Right kidney (tissue), 1 donor: ENCODE measurements at regions not wholly inside any gene's neighbourhood (a gene's known extent, or its start where the extent isn't known, plus 50 kb on each side); places are given as distances from the start of the nearest gene placed in this dataset.

Source experiments
- DNase-seq: peaks from one replicate; pipeline ENCODE4 v3.0.0-alpha.2; 2016

DNA sequence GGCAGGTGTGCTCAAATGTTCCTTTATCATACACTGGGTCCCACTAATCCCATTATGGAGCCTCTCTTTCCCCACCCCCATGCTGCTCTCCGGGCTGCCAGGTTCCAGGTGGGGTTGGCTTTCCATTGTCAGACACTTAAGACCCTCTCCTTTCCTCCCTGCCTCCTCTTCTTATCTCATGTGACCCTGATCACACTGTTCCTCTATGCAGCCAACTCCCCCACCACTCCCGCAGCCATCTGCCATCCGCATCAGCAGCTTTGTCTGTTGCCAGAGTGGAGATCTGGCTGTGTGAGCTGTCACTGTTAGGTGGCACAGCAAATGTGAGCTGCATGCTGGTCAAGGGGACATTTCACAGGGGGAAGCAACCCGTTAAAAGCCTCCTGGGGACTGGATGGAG, 391.4 kb downstream of the TNS3 start:
- DNase-seq: no peak

DNA sequence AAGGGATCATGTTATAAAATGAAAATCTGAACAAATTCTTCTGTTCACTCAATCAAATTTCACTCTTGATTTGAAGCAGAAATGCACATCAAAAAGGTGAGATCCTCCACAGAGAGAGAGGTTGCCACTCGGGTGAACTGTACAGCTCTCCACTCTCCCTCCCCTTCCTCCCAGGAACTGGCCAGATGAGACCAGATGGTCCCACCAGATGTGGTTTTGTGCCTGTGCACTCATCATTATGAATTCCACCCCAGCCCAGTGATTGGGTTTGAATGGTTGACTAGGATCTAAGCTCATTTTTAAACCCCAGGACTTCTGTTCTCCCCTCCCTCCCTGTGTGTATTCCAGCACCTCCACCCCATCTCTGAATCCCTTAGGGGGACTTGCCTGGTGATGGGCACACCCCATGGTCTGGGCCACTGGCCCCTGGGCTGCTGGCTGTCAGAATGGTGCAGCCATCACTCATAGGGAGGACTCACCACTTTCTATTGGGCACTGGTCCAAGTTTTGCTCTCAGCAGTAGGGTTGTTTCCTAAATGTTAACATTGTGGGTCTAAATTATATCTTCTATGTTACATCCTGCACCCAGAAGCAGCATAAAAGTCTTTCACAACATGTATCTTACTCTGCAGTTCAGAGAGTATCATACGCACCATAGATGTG, 393.1 kb downstream of the TNS3 start:
- DNase-seq: no peak

DNA sequence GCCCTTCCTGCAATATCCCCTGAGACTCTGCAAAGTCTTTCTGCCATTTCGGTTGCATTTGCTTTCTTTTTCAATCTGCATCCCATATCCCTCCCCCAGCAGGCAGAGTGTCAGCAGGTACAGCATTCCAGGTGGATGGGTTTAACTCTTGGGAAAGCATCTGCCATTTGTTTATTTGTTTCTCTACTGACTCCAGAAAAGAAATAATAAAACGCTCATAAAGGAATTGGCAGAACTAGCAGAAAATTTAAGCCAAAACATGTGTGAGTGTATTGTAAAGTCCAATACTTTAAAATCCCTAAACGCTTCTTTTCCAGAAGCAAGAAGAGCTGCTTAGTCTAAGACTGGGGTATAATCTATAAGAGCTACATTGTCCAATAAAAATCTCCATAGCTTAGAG, 393.8 kb downstream of the TNS3 start:
- no peak for DNase-seq

GRCh38 chr7:47186316-47186715, 395.6 kb downstream of the TNS3 start:
- no peak for DNase-seq

DNA sequence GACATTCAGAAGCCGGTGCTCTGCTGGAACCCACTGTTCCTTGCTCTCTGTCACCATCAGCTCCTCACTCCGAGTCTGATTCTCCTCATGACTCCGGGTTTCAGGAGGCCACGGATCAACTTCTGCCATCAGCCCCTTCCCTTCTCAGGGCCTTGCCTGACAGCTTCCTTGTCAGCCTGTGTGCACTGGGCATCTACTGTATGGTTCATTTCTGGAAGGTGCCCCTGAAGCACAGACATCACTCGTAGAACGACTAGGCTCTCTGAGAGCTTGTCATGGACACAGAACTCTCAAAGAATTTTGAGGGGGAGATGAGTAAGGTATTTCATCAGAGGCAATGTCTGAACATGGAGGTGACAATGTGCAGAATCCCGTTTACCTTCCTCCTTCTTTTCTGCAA, 396.1 kb downstream of the TNS3 start:
- no peak for DNase-seq

GRCh38 chr7:47185170-47185569, 396.7 kb downstream of the TNS3 start:
- DNase-seq: no peak

DNA sequence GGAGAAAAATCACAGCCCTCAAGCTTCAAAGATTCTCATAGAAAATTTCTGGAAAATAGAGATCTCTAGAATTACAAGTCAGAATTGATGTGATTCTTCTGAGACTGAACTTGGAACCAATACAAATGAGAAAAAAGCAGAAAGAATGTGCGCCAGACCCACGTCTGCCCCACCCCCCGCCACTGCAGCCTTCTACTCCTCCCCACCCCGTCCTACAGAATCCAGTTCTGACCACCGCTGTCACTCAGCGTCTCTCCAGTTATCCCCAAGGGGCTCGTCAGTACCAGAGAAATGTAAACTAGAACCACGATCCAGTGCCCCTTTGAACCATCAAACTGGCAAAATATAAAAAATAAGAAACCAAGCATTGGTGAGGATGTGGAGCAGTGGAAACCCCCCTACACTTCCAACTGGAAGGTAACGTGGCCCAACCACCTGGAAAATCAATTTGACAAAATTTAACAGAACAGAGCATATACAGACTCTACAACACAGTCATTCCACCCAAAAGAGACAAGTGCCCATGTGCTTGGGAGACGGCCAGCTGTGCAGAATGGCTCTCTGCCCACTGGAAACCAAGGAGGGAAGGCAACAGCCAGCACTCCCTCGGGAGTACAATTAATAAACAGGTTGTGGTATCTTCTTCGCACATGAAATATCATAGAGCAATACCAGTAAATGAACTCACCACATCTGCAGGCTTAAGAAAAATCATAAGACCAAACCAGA, 397.9 kb downstream of the TNS3 start:
- no peak for DNase-seq

DNA sequence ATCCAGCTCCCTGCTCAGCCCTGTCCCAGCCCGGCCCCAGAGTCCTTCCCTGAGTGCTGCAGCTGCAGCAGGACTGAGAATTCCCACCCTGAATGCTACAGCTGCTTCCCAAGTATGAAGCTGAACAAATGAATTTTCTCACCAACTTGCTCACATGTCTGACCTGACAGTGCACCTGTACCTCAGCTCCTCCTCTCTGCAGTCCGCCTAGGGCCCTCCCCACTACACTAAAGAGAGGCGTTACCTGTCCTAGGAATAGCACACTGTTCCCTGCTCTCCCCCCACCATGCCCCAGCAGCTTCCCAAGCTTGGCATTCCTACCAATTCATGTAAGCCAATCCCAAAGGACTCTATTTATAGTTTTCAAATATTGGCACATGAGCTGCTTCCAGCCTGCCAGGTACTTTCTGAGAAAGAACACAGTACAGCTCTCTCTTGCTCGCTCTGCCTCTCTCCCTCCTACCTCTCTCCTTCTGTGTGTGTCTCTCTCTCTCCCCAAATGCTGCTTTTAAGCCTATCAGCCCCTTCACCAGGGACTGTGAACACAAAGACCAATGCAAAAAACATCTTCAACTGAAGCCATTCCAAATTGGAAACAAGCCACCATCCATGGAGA, 400.1 kb downstream of the TNS3 start:
- no peak for DNase-seq

DNA sequence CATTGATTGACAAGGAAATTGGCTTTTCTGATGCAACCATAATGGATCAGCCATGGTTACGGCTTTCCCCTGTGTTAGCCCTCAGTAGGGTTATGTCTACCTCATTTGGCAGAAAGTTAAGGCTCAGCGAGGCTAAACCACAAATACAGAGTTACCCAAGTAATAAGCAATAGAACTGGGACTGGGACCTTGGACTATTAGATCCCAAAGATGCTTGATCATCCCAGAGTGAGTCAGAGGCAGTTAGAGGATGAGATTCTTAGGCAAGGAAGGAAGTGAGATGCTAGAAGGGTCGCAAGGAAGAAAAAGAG, 401.4 kb downstream of the TNS3 start:
- DNase-seq: no peak

GRCh38 chr7:47179812-47180515, 401.9 kb downstream of the TNS3 start:
- peak; percentile 54 for DNase-seq

GRCh38 chr7:47172602-47173539, 409.0 kb downstream of the TNS3 start:
- DNase-seq: peak; percentile 17

- no peak for DNase-seq
These were observed 411.4 kb downstream of the TNS3 start for GRCh38 chr7:47170516-47170915.

- DNase-seq: no peak
These were observed 427.1 kb downstream of the TNS3 start for GRCh38 chr7:47154791-47155190.

DNA sequence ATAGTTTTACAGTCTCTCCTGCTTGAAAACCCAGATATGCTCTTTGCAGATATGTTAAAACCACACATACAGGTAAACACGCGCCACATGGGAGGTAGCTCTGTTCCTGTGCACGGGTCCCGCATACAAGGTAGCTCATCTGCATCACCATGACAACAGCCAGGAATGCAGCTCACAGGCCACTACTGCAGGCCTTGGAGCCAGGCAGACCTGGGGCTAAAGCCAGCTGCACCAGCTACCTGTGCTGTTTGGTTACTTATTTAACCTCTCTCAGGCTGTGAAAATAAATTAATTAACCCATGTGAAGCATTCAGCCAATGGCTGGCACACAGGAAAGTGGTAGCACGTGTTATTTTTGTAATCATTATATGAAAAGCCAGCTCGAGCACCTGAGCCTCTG, 428.3 kb downstream of the TNS3 start:
- DNase-seq: peak; percentile 57

DNA sequence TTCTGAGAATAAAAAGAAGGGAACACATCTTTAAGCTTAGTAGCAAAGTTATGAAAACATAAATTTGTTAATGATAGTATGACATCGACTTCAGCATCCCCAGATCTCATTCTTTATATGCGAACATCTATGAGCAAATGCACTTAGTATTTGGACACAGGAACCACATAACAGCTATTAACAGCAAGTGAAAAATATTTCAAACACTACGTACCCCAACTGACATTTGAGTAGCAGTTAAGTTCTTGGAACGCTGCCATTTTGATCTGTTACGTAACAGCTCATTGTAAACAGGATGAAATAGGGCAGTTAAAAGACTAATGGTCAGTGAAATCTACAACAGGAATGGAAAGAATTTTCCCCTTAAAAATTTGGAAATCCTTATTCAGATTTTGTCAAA, 428.9 kb downstream of the TNS3 start:
- DNase-seq: peak; percentile 6

DNA sequence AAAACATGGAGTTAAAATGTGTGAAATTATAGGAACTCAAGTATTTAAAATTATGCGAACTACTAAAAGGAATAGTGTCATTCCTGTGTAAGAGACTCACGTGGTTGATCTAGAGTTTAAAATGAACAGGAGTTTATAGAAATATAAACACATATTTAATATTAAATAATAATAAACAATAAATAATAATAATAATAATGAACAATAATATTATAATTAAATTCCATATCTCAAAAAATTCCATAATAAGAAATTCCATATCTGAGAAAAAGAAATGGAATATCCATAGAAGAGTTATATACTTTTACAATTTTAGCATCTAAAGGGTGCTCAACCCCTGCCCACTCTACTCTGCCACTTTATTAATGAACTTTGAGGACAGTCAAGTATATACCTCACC, 429.6 kb downstream of the TNS3 start:
- DNase-seq: no peak

- DNase-seq: no peak
These were observed 431.2 kb downstream of the TNS3 start for GRCh38 chr7:47150497-47151260.

GRCh38 chr7:47149971-47150370, 431.9 kb downstream of the TNS3 start:
- DNase-seq: no peak

GRCh38 chr7:47149208-47149839, 432.6 kb downstream of the TNS3 start:
- peak; percentile 14 for DNase-seq

DNA sequence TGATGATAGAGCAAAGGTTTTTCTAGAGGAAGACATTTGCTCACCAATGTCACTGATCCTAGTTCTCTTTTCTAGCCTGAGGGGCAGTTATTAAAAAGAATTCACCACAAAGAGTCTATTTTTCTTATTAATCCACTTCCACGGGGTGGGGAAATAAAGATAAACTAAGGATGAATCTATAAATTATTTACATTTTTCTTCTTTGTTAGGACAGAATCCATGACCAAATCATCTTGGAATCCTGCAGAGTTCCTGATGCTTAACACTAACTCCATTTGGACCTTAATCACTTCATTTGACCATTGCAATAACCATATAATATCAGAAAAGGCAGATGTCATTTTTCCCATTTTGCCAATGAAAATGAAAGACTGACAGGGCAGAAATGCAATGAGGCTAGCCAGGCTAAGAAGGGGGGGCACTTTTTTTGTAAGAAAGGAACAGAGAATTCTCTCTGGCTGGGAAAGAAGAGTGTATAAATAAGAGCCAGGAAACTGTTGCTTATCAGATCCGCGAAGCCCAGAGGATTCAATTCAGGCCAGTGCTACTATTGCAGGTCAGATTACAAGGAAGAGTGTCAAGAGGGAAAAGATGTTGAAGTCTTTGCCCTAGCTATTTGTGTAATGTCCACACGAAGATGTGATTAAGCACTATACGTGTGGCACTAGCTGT, 433.2 kb downstream of the TNS3 start:
- no peak for DNase-seq
